HEK293T (cell line): ENCODE measurements at regions not wholly inside any gene's neighbourhood (a gene's known extent, or its start where the extent isn't known, plus 50 kb on each side); places are given as distances from the start of the nearest gene placed in this dataset.

Experiments
- CTCF ChIA-PET: fragments of 350-600 bp; formaldehyde crosslinking; extraction: SDS; loops from one replicate; lab custom pipeline; 2021; ENCODE audit warnings: antibody characterized with exemption, inconsistent platforms; lab: Yijun Ruan, JAX
- POLR2A ChIA-PET: fragments of 350-600 bp; formaldehyde crosslinking; extraction: SDS; loops from one replicate; lab custom pipeline; 2020; ENCODE audit warnings: antibody characterized with exemption, inconsistent platforms; lab: Yijun Ruan, JAX
- DNase-seq: peaks from one replicate; pipeline ENCODE4 v3.0.0; 2012; ENCODE audit warnings: mixed read lengths; ENCODE audit errors: extremely low spot score
- ARNT ChIP-seq: fragments of 450-650 bp; IDR thresholded peaks from 2 replicates; pipeline ENCODE4 v1.6.1; 2017; ENCODE audit warnings: mild to moderate bottlenecking
- BHLHE40 ChIP-seq: fragments of 450-650 bp; IDR thresholded peaks from 2 replicates; pipeline ENCODE4 v1.6.1; 2016; ENCODE audit warnings: mild to moderate bottlenecking, moderate library complexity, borderline replicate concordance
- CTBP1 ChIP-seq: fragments of 450-650 bp; IDR thresholded peaks from 2 replicates; pipeline ENCODE4 v1.6.1; 2016; ENCODE audit warnings: borderline replicate concordance
- ELF4 ChIP-seq: fragments of 450-650 bp; IDR thresholded peaks from 2 replicates; pipeline ENCODE4 v1.6.1; 2017; ENCODE audit warnings: antibody characterized with exemption
- FOXA1 ChIP-seq: fragments of 450-650 bp; IDR thresholded peaks from 2 replicates; pipeline ENCODE4 v1.6.1; 2016; ENCODE audit warnings: mild to moderate bottlenecking
- FOXK2 ChIP-seq: fragments of 450-650 bp; IDR thresholded peaks from 2 replicates; pipeline ENCODE4 v1.6.1; 2016; ENCODE audit warnings: mild to moderate bottlenecking
- FOXM1 ChIP-seq: fragments of 450-650 bp; IDR thresholded peaks from 2 replicates; pipeline ENCODE4 v1.6.1; 2017; ENCODE audit warnings: mild to moderate bottlenecking, borderline replicate concordance
- HDGF ChIP-seq: fragments of 450-650 bp; IDR thresholded peaks from 2 replicates; pipeline ENCODE4 v1.6.1; 2017; ENCODE audit warnings: antibody characterized with exemption, borderline replicate concordance
- L3MBTL2 ChIP-seq: fragments of 450-650 bp; conservative IDR thresholded peaks from 2 replicates; pipeline ENCODE4 v1.6.1; 2016; ENCODE audit warnings: mild to moderate bottlenecking
- LEF1 ChIP-seq: fragments of 450-650 bp; IDR thresholded peaks from 2 replicates; pipeline ENCODE4 v1.6.1; 2017; ENCODE audit warnings: mild to moderate bottlenecking, borderline replicate concordance
- NFRKB ChIP-seq: fragments of 450-650 bp; IDR thresholded peaks from 2 replicates; pipeline ENCODE4 v1.6.1; 2016; ENCODE audit warnings: mild to moderate bottlenecking, moderate library complexity
- PKNOX1 ChIP-seq: fragments of 450-650 bp; IDR thresholded peaks from 2 replicates; pipeline ENCODE4 v1.6.1; 2016
- SP1 ChIP-seq: fragments of 450-650 bp; IDR thresholded peaks from 2 replicates; pipeline ENCODE4 v1.6.1; 2017
- SUZ12 ChIP-seq: fragments of 450-650 bp; IDR thresholded peaks from 2 replicates; pipeline ENCODE4 v1.6.1; 2016; ENCODE audit warnings: mild to moderate bottlenecking
- TARDBP ChIP-seq: fragments of 450-650 bp; IDR thresholded peaks from 2 replicates; pipeline ENCODE4 v1.6.1; 2016
- ZNF384 ChIP-seq: fragments of 450-650 bp; IDR thresholded peaks from 2 replicates; pipeline ENCODE4 v1.6.1; 2016

- CTCF ChIA-PET: no interaction called here
- TF ChIP-seq ZNF384 (no peak), ELF4 (no peak), FOXK2 (no peak), SUZ12 (no peak), BHLHE40 (no peak), FOXM1 (no peak), FOXA1 (no peak), NFRKB (no peak), LEF1 (no peak), SP1 (no peak), L3MBTL2 (no peak), HDGF (no peak)
- POLR2A ChIA-PET: no interaction called here
- no peak for DNase-seq
Observed at GRCh38 chr2:212842544-212843185, 304.1 kb upstream of the ERBB4 start.

DNA sequence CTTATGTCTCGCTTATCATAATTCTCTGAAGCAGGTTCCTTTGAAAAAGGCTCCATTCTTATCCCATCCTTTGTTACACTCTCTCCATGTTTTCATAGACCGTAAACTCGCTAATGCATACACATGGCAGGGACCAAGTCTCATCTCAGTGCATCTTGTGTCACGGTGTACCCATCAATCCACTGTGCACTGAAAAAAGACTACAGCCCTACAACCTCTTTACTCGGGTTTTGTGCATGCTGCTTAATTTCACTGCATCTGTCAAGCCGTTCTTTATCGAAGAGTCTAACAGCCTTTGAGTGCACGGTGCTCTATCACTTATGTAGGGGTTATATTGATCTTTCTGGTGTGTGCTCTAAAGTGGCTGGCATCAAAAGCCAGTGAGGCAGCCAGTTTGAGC is 302.9 kb upstream of the ERBB4 start:
- ChIA-PET POLR2A (no interaction called here), CTCF (no interaction called here)
- no peak for TF ChIP-seq FOXM1
- no peak for TF ChIP-seq FOXK2
- no peak for TF ChIP-seq L3MBTL2
- TF ChIP-seq LEF1: no peak
- no peak for TF ChIP-seq SUZ12
- TF ChIP-seq ARNT: no peak
- TF ChIP-seq ZNF384: no peak
- no peak for TF ChIP-seq BHLHE40
- no peak for TF ChIP-seq FOXA1
- no peak for TF ChIP-seq SP1
- no peak for TF ChIP-seq NFRKB
- TF ChIP-seq TARDBP: no peak
- DNase-seq: no peak

- no peak for TF ChIP-seq ARNT
- no peak for TF ChIP-seq L3MBTL2
- TF ChIP-seq CTBP1: no peak
- TF ChIP-seq LEF1: no peak
- no peak for TF ChIP-seq PKNOX1
- DNase-seq: no peak
- ChIA-PET POLR2A (no interaction called here), CTCF (no interaction called here)
Observed at GRCh38 chr2:212832211-212833195, 293.9 kb upstream of the ERBB4 start.

DNA sequence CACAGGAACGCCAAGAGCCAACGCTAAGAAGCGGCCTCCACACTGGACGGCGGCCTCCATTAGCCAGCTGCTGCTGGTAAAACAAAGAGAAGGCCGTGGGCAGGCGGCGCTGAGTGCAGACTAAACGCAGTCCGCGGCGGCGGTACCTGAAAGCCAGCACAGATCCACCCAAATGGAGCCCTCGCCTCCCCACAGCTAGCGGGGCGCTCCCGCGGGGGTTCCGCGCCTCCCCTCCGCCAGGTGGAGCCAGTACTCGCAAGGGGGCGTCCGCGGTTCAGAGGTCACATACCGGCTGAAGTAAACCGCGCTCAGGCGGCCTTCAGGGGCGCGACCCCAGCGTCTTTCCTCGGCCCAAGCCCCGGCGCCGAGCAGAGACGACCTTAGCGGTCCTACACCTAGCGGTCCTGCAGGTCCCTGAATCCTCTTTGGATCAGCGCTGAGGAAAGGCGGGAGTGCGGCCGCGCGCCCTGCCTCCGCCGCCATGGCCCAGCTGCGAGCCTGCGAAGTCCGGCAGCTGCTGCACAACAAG is 293.1 kb upstream of the ERBB4 start:
- TF ChIP-seq ELF4: no peak
- TF ChIP-seq ARNT: no peak
- TF ChIP-seq BHLHE40: no peak
- no peak for TF ChIP-seq ZNF384
- no peak for TF ChIP-seq CTBP1
- no peak for TF ChIP-seq TARDBP
- TF ChIP-seq LEF1: no peak
- no peak for DNase-seq
- ChIA-PET POLR2A (no interaction called here), CTCF (no interaction called here)

- ChIA-PET POLR2A (no interaction called here), CTCF (no interaction called here)
- no peak for DNase-seq
- TF ChIP-seq ELF4 (no peak), CTBP1 (no peak), PKNOX1 (no peak), FOXK2 (no peak), NFRKB (no peak), TARDBP (no peak), ARNT (no peak), FOXA1 (no peak), SP1 (no peak), BHLHE40 (no peak), ZNF384 (no peak), SUZ12 (no peak), LEF1 (no peak)
Observed at GRCh38 chr2:212816267-212816666, 277.7 kb upstream of the ERBB4 start.

DNA sequence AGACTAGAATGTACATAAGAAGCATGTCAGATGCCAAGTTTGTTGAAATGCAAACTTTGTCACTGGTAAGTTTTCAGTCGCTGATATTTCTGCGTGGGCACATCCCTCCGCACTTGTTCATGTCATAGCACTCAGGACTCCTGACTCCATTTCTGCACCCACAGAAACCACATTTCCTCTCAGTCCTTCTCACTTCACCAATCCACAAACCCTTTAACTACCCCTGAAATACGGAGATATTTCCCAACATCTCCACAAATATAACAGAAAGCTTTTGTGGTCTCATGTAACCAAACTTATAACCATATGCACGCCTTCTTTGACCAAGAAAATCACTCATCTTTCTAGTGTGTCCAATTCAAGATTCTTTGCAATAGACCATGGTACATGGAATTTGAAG is 276.9 kb upstream of the ERBB4 start:
- ChIA-PET POLR2A (no interaction called here), CTCF (no interaction called here)

More for the DNA sequence above, 276.9 kb upstream of the ERBB4 start:
- TF ChIP-seq BHLHE40 (no peak), CTBP1 (no peak), ZNF384 (no peak), FOXK2 (no peak), SUZ12 (no peak), HDGF (no peak), LEF1 (no peak), TARDBP (no peak), SP1 (no peak), PKNOX1 (no peak), L3MBTL2 (no peak), ELF4 (no peak), ARNT (no peak)
- no peak for DNase-seq
